Pancreas (tissue), 10 donors: ENCODE measurements at regions not wholly inside any gene's neighbourhood (a gene's known extent, or its start where the extent isn't known, plus 50 kb on each side); places are given as distances from the start of the nearest gene placed in this dataset.

Experiments used
- ATAC-seq, 4 donors: fragments of 200-7000 bp; cut with Tn5 transposase; one replicate each; pipeline versions ENCODE4 v1.8.0 to v1.9.1; 2020; ENCODE audit warnings: mild to moderate bottlenecking in 4 of 4, moderate library complexity in 4 of 4
- DNase-seq, 6 donors: peaks; one replicate each; pipeline ENCODE4 v3.0.0-alpha.2; 2020
- FAIRE-seq: peaks from 2 replicates; lab custom pipeline; 2012; peaks lifted over from hg19 to GRCh38; lab: Jason Lieb, UNC
- H3K27ac ChIP-seq, 4 donors: fragments of 200-600 bp; sonication (generic); 1 replicate in 3 of 4; 2 replicates in 1 of 4; pipeline versions ENCODE4 v1.5.0 to v1.8.0; 2020
- H3K27me3 ChIP-seq, 4 donors: fragments of 200-600 bp; one replicate each; pipeline ENCODE4 v1.8.0; 2021
- H3K36me3 ChIP-seq, 3 donors: fragments of 200-600 bp; sonication (generic) in 1 of 3; one replicate each; pipeline versions ENCODE4 v1.5.0 to v1.8.0; 2020 to 2021
- H3K4me1 ChIP-seq, 3 donors: fragments of 200-600 bp; one replicate each; pipeline ENCODE4 v1.8.0; 2021
- H3K4me3 ChIP-seq, 4 donors: fragments of 200-600 bp; sonication (generic) in 2 of 4; one replicate each; pipeline versions ENCODE4 v1.5.0 to v1.8.0; 2020 to 2021
- H3K9me3 ChIP-seq, 4 donors: fragments of 200-600 bp; one replicate each; pipeline ENCODE4 v1.8.0; 2021
- CTCF ChIP-seq, 4 donors: fragments of 200-600 bp; sonication (generic) in 3 of 4; IDR thresholded peaks; one replicate each; pipeline versions ENCODE4 v1.5.0 to v1.8.0; 2021; ENCODE audit warnings: antibody characterized with exemption in 4 of 4
- WGBS, 2 donors: extraction: QIAGEN DNeasy Blood & Tissue Kit; methylation state at CpG; one replicate each; pipeline ENCODE4 v1.1.7; 2013; 5-methylcytosine and 5-hydroxymethylcytosine counted together
- intact Hi-C, 3 donors: fragments of 100-400 bp; cut with DNase I; formaldehyde crosslinking; loops; one replicate each; pipeline versions ENCODE4 v1.11.1 to v1.14.2; 2022
- donor health status: healthy with polysubstance abuse.
- donor health status: DM: no; HTN: no; CAD: no; lungs with moderate emphysema.
- donor health status: DM: no; HTN: no; CAD: no.
- donor health status: control.
- donor health status: control.
- donor health status: Bipolar disorder and iron deficiency.
- donor health status: DM: yes; HTN: yes; CAD: no.
- donor health status: DM: no; HTN: no; CAD: no.
- donor health status: DM: no; HTN: no; CAD: no.
- donor health status: DM: yes; HTN: yes; CAD: no.

GRCh38 chr2:133856678-133857077, 288.4 kb upstream of the NCKAP5 start:
- no peak for FAIRE-seq

GRCh38 chr2:133859578-133859977, 291.3 kb upstream of the NCKAP5 start:
- DNase-seq (no peak), ATAC-seq (no peak), FAIRE-seq (no peak)
- Histone ChIP-seq H3K27ac (no peak overlapping the region), H3K4me3 (no peak overlapping the region), H3K4me1 (no peaks in the 10 kb centered on the region), H3K36me3 (no peaks in the 10 kb centered on the region), H3K9me3 (no peaks in the 10 kb centered on the region), H3K27me3 (no peaks in the 10 kb centered on the region)
- no peak for TF ChIP-seq CTCF (IDR thresholded peaks at IDR 0.05)
- WGBS, 2 donors: 72 to 81% methylated on average over 6 of the region's 6 CpGs
- intact Hi-C loops: no loop called here

More at GRCh38 chr2:133856678-133857077, 288.4 kb upstream of the NCKAP5 start:
- no peaks in the 10 kb centered on the region for H3K36me3 ChIP-seq
- DNase-seq: no peak
- H3K4me1 ChIP-seq: no peaks in the 10 kb centered on the region
- no peaks in the 10 kb centered on the region for H3K9me3 ChIP-seq
- H3K27me3 ChIP-seq: no peaks in the 10 kb centered on the region
- no peak overlapping the region for H3K27ac ChIP-seq
- no peak overlapping the region for H3K4me3 ChIP-seq
- ATAC-seq: no peak
- no peak for TF ChIP-seq CTCF (IDR thresholded peaks at IDR 0.05)
- intact Hi-C loops: no loop called here

- WGBS, 2 donors: 36 to 41% methylated on average over 4 of the region's 4 CpGs
- Histone ChIP-seq H3K27me3 (no peaks in the 10 kb centered on the region), H3K36me3 (no peaks in the 10 kb centered on the region), H3K27ac (no peak overlapping the region), H3K4me1 (no peaks in the 10 kb centered on the region), H3K4me3 (no peak overlapping the region), H3K9me3 (no peaks in the 10 kb centered on the region)
- ATAC-seq (peak in 1 of 4 donors; percentile 57), FAIRE-seq (no peak), DNase-seq (no peak)
- intact Hi-C loops: no loop called here
- no peak for TF ChIP-seq CTCF (IDR thresholded peaks at IDR 0.05)
Observed at GRCh38 chr2:133862400-133862977, 294.2 kb upstream of the NCKAP5 start.

- no peak for DNase-seq
- no peak for FAIRE-seq
- no peaks in the 10 kb centered on the region for H3K27me3 ChIP-seq
- no peak for ATAC-seq
- H3K9me3 ChIP-seq: no peaks in the 10 kb centered on the region
- H3K4me1 ChIP-seq: no peaks in the 10 kb centered on the region
- TF ChIP-seq CTCF (IDR thresholded peaks at IDR 0.05): no peak
- intact Hi-C loops: no loop called here
- WGBS, 2 donors: 86 to 97% methylated on average over 7 to 8 of the region's 8 CpGs
- no peak overlapping the region for H3K4me3 ChIP-seq
- no peak overlapping the region for H3K27ac ChIP-seq
- no peaks in the 10 kb centered on the region for H3K36me3 ChIP-seq
Observed at GRCh38 chr2:133863106-133863800, 295.0 kb upstream of the NCKAP5 start.

GRCh38 chr2:133865141-133865540, 296.9 kb upstream of the NCKAP5 start:
- Histone ChIP-seq H3K36me3 (no peaks in the 10 kb centered on the region), H3K27me3 (no peaks in the 10 kb centered on the region), H3K4me3 (no peak overlapping the region), H3K4me1 (no peaks in the 10 kb centered on the region), H3K9me3 (no peaks in the 10 kb centered on the region), H3K27ac (no peak overlapping the region)
- WGBS, 2 donors: 65 to 77% methylated on average over 1 of the region's 1 CpG
- intact Hi-C loops: no loop called here
- TF ChIP-seq CTCF (IDR thresholded peaks at IDR 0.05): no peak
- no peak for FAIRE-seq
- DNase-seq: no peak
- no peak for ATAC-seq
